ENCODE measurements at regions not wholly inside any gene's neighbourhood (a gene's known extent, or its start where the extent isn't known, plus 50 kb on each side); places are given as distances from the start of the nearest gene placed in this dataset.
"Not testable (repeated sequence)": the region's sequence is repeated elsewhere in the genome, so short reads cannot be mapped to it uniquely, and the experiment has no call there.

GRCh38 chr14:106477600-106477999, 951.2 kb downstream of the TMEM121 start:
- not testable (repeated sequence) for DNase-seq

- DNase-seq = not testable (repeated sequence)
Measured at GRCh38 chr14:106480287-106480686, 953.9 kb downstream of the TMEM121 start.

- not testable (repeated sequence) for DNase-seq
Measured at GRCh38 chr14:106482213-106482612, 955.8 kb downstream of the TMEM121 start.

- DNase-seq = no peak
Measured at GRCh38 chr14:106487600-106487999, 961.2 kb downstream of the TMEM121 start.

- no peak for DNase-seq
Measured at GRCh38 chr14:106488291-106488690, 961.9 kb downstream of the TMEM121 start.

- DNase-seq = no peak
Measured at GRCh38 chr14:106489112-106489881, 962.9 kb downstream of the TMEM121 start.

GRCh38 chr14:106490442-106490841, 964.1 kb downstream of the TMEM121 start:
- DNase-seq = no peak

GRCh38 chr14:106491851-106492250, 965.5 kb downstream of the TMEM121 start:
- DNase-seq = no peak

- DNase-seq = no peak
Measured at GRCh38 chr14:106493962-106494823, 967.8 kb downstream of the TMEM121 start.

GRCh38 chr14:106500571-106500970, 974.2 kb downstream of the TMEM121 start:
- DNase-seq = no peak

GRCh38 chr14:106501898-106502297, 975.5 kb downstream of the TMEM121 start:
- DNase-seq = no peak

- no peak for DNase-seq
Measured at GRCh38 chr14:106505366-106505765, 979.0 kb downstream of the TMEM121 start.

GRCh38 chr14:106506881-106507305, 980.5 kb downstream of the TMEM121 start:
- no peak for DNase-seq

GRCh38 chr14:106507354-106507753, 981.0 kb downstream of the TMEM121 start:
- no peak for DNase-seq

GRCh38 chr14:106508216-106508615, 981.8 kb downstream of the TMEM121 start:
- DNase-seq = no peak

GRCh38 chr14:106509176-106509575, 982.8 kb downstream of the TMEM121 start:
- no peak for DNase-seq

- DNase-seq = no peak
Measured at GRCh38 chr14:106509807-106510206, 983.4 kb downstream of the TMEM121 start.

GRCh38 chr14:106511006-106511799, 984.8 kb downstream of the TMEM121 start:
- no peak for DNase-seq

GRCh38 chr14:106511800-106512198, 985.4 kb downstream of the TMEM121 start:
- DNase-seq = no peak

GRCh38 chr14:106513302-106513701, 986.9 kb downstream of the TMEM121 start:
- DNase-seq = no peak

- no peak for DNase-seq
Measured at GRCh38 chr14:106518054-106518943, 991.9 kb downstream of the TMEM121 start.

GRCh38 chr14:106522118-106522517, 995.7 kb downstream of the TMEM121 start:
- not testable (repeated sequence) for DNase-seq
